GM23338 (cell line): ENCODE measurements at regions not wholly inside any gene's neighbourhood (a gene's known extent, or its start where the extent isn't known, plus 50 kb on each side); places are given as distances from the start of the nearest gene placed in this dataset.

ENCODE experiments used
- ATAC-seq: fragments of 200-7000 bp; cut with Tn5 transposase; 3 replicates; pipeline ENCODE4 v1.9.1; 2020
- DNase-seq: peaks from one replicate; pipeline ENCODE4 v3.0.0-alpha.2; 2015; ENCODE audit warnings: low spot score
- H2AFZ ChIP-seq: fragments of 200-600 bp; sonication (generic); 2 replicates; pipeline ENCODE4 v1.8.0; 2016; ENCODE audit warnings: antibody characterized with exemption, mild to moderate bottlenecking, moderate library complexity
- H3F3A ChIP-seq: fragments of 200-600 bp; sonication (generic); replicated peaks from 2 replicates; pipeline ENCODE4 v1.8.0; 2017; ENCODE audit warnings: antibody characterized with exemption, mixed run types, low read depth
- H3K27ac ChIP-seq: fragments of 200-600 bp; sonication (generic); 2 replicates; pipeline ENCODE4 v1.6.1; 2016; ENCODE audit warnings: low read depth
- H3K27me3 ChIP-seq: fragments of 200-600 bp; sonication (generic); 2 replicates; pipeline ENCODE4 v1.8.0; 2016; ENCODE audit warnings: mild to moderate bottlenecking, mixed run types, moderate library complexity; ENCODE audit not compliant: insufficient read depth
- H3K36me3 ChIP-seq: fragments of 200-600 bp; sonication (generic); 2 replicates; pipeline ENCODE4 v1.8.0; 2016; ENCODE audit warnings: mild to moderate bottlenecking; ENCODE audit not compliant: insufficient read depth
- H3K4me1 ChIP-seq: fragments of 200-600 bp; sonication (generic); 2 replicates; pipeline ENCODE4 v1.8.0; 2016; ENCODE audit warnings: mild to moderate bottlenecking, moderate library complexity; ENCODE audit not compliant: insufficient read depth
- H3K4me2 ChIP-seq: fragments of 200-600 bp; sonication (generic); 2 replicates; pipeline ENCODE4 v1.7.1; 2017; ENCODE audit warnings: mixed run types
- H3K4me3 ChIP-seq: fragments of 200-600 bp; sonication (generic); 2 replicates; pipeline ENCODE4 v1.6.1; 2016; ENCODE audit warnings: mixed run types
- H3K79me2 ChIP-seq: fragments of 200-600 bp; sonication (generic); replicated peaks from 2 replicates; pipeline ENCODE4 v1.8.0; 2017; ENCODE audit warnings: mild to moderate bottlenecking; ENCODE audit not compliant: insufficient read depth
- H3K9me2 ChIP-seq: fragments of 200-600 bp; sonication (generic); 2 replicates; pipeline ENCODE4 v1.8.0; 2017; ENCODE audit not compliant: insufficient read depth
- H4K20me1 ChIP-seq: fragments of 200-600 bp; sonication (generic); replicated peaks from 2 replicates; pipeline ENCODE4 v1.8.0; 2017; ENCODE audit warnings: mild to moderate bottlenecking; ENCODE audit not compliant: insufficient read depth
- H3K27ac Mint-ChIP-seq: 2 replicates; pipeline ENCODE4 v1.8.0; 2020; ENCODE audit warnings: inconsistent platforms, mild to moderate bottlenecking, moderate library complexity, mixed read lengths
- H3K27me3 Mint-ChIP-seq: 3 replicates; pipeline ENCODE4 v1.8.0; 2022; ENCODE audit warnings: low read depth, mild to moderate bottlenecking, moderate library complexity, mixed read lengths, inconsistent platforms; ENCODE audit not compliant: insufficient read depth, poor library complexity
- H3K36me3 Mint-ChIP-seq: 3 replicates; pipeline ENCODE4 v1.8.0; 2021; ENCODE audit warnings: low read depth, mild to moderate bottlenecking, inconsistent platforms, moderate library complexity, mixed read lengths
- H3K4me1 Mint-ChIP-seq: 3 replicates; pipeline ENCODE4 v1.8.0; 2020; ENCODE audit warnings: mild to moderate bottlenecking, inconsistent platforms, mixed read lengths
- H3K4me3 Mint-ChIP-seq: 3 replicates; pipeline ENCODE4 v1.8.0; 2021; ENCODE audit warnings: moderate library complexity, mild to moderate bottlenecking, inconsistent platforms, mixed read lengths
- H3K9me3 Mint-ChIP-seq: 3 replicates; pipeline ENCODE4 v1.8.0; 2020; ENCODE audit warnings: moderate library complexity, mild to moderate bottlenecking, inconsistent platforms, mixed read lengths
- CREB1 ChIP-seq: fragments of 250-450 bp; sonication (Bioruptor Pico); IDR thresholded peaks from 2 replicates; pipeline ENCODE4 v1.5.0; 2020; ENCODE audit warnings: low read depth, mild to moderate bottlenecking, moderate library complexity
- ETS1 ChIP-seq: IDR thresholded peaks from 2 replicates; pipeline ENCODE4 v1.6.1; 2016; ENCODE audit warnings: antibody characterized with exemption
- EZH2 ChIP-seq: fragments of 200-600 bp; sonication (generic); IDR thresholded peaks from one replicate; pipeline ENCODE4 v1.8.0; 2017; ENCODE audit warnings: antibody characterized with exemption, mild to moderate bottlenecking, low read depth; ENCODE audit not compliant: unreplicated experiment
- EZH2phosphoT487 ChIP-seq: fragments of 200-600 bp; sonication (generic); IDR thresholded peaks from one replicate; pipeline ENCODE4 v1.8.1; 2018; ENCODE audit warnings: antibody characterized with exemption; ENCODE audit not compliant: unreplicated experiment
- NANOG ChIP-seq: IDR thresholded peaks from 2 replicates; pipeline ENCODE4 v1.6.1; 2016; ENCODE audit warnings: antibody characterized with exemption, borderline replicate concordance
- REST ChIP-seq: IDR thresholded peaks from one replicate; pipeline ENCODE4 v1.6.1; 2018; ENCODE audit warnings: antibody characterized with exemption; ENCODE audit not compliant: unreplicated experiment
- STAT1 ChIP-seq: IDR thresholded peaks from one replicate; pipeline ENCODE4 v1.6.1; 2016; ENCODE audit warnings: antibody characterized with exemption; ENCODE audit not compliant: unreplicated experiment
- ZNF114 ChIP-seq: fragments of 250-450 bp; sonication (Bioruptor Pico); IDR thresholded peaks from 2 replicates; pipeline ENCODE4 v1.5.0; 2020; ENCODE audit warnings: mild to moderate bottlenecking, moderate library complexity
- ZNF331 ChIP-seq: fragments of 250-450 bp; sonication (Bioruptor Pico); IDR thresholded peaks from 2 replicates; pipeline ENCODE4 v1.5.0; 2020; ENCODE audit warnings: low read depth, mild to moderate bottlenecking, moderate library complexity
- ZNF462 ChIP-seq: fragments of 250-450 bp; sonication (Bioruptor Pico); IDR thresholded peaks from 2 replicates; pipeline ENCODE4 v1.5.0; 2020; ENCODE audit warnings: mild to moderate bottlenecking, moderate library complexity

GRCh38 chr12:124170760-124171159 is 124.1 kb upstream of the RFLNA start:
- Histone ChIP-seq H3K27me3 (no peaks in the 10 kb centered on the region), H3K4me2 (no peak overlapping the region), H3K27ac (no peak overlapping the region), H4K20me1 (no peaks in the 10 kb centered on the region), H3K36me3 (peaks cover 1% of the 10 kb centered on the region; the same call in 1 of the 2 replicates), H3K9me2 (0 out of 2 replicates have a peak, but pooled peaks cover 4% of the 10 kb centered on the region), H3K4me1 (no peaks in the 10 kb centered on the region), H3K79me2 (no peaks in the 10 kb centered on the region), H2AFZ (no peak overlapping the region), H3K4me3 (no peak overlapping the region), H3F3A (no peaks in the 10 kb centered on the region)
- no peak overlapping the region for H3K4me3 Mint-ChIP-seq
- peaks cover 24% of the 10 kb centered on the region for H3K9me3 Mint-ChIP-seq
- TF ChIP-seq CREB1 (CRISPR knock-in tag), result no peak
- TF ChIP-seq ETS1, result no peak
- TF ChIP-seq EZH2, result no peak
- TF ChIP-seq ZNF462, result no peak
- no peak for TF ChIP-seq EZH2phosphoT487
- no peak for TF ChIP-seq ZNF114 (CRISPR knock-in tag)
- TF ChIP-seq REST, result no peak
- no peak for TF ChIP-seq ZNF331 (CRISPR knock-in tag)
- no peak for TF ChIP-seq NANOG
- no peak for TF ChIP-seq STAT1
- DNase-seq (no peak), ATAC-seq (no peak)
- peaks cover 15% of the 10 kb centered on the region for H3K36me3 Mint-ChIP-seq
- no peak overlapping the region for H3K27ac Mint-ChIP-seq
- peaks cover 1% of the 10 kb centered on the region; the same call in 2 of the 3 replicates for H3K4me1 Mint-ChIP-seq
- H3K27me3 Mint-ChIP-seq, result peaks cover 7% of the 10 kb centered on the region
